IMR-90 (cell line): ENCODE measurements at regions not wholly inside any gene's neighbourhood (a gene's known extent, or its start where the extent isn't known, plus 50 kb on each side); places are given as distances from the start of the nearest gene placed in this dataset.
A peak's percentile ranks its signal among the peaks of the same experiment; 100 is the strongest.

Source experiments
- ATAC-seq: fragments of 200-7000 bp; cut with Tn5 transposase; 2 replicates; pipeline ENCODE4 v1.9.1; 2020; ENCODE audit warnings: low read depth, mild to moderate bottlenecking, moderate library complexity
- BruUV-seq: library from RNA; stranded (reverse); fragments of 400-500 nt; replicated peaks from 2 replicates; lab custom pipeline; 2021; lab: Mats Ljungman, UMichigan
- CTCF ChIA-PET: fragments of 300-600 bp; formaldehyde crosslinking; extraction: SDS; loops from one replicate; lab custom pipeline; 2021; ENCODE audit warnings: antibody characterized with exemption; lab: Yijun Ruan, JAX
- POLR2A ChIA-PET: fragments of 300-600 bp; sonication (Branson Sonifier 250); formaldehyde crosslinking; loops from one replicate; lab custom pipeline; 2022; ENCODE audit warnings: antibody characterized with exemption; ENCODE audit not compliant: unreplicated experiment; lab: Charles Lee
- DNase-seq: peaks from one replicate; pipeline ENCODE4 v3.0.0; 2013
- H2AFZ ChIP-seq: replicated peaks from 2 replicates; pipeline ENCODE3; 2013; ENCODE audit warnings: low read length, mild to moderate bottlenecking; ENCODE audit not compliant: poor library complexity
- H2AK5ac ChIP-seq: 2 replicates; pipeline ENCODE4 v1.6.1; 2013; ENCODE audit warnings: low read depth, low read length, inconsistent platforms
- H2AK9ac ChIP-seq: replicated peaks from 2 replicates; pipeline ENCODE3; 2013; ENCODE audit warnings: mild to moderate bottlenecking, low read depth, low read length, moderate library complexity; ENCODE audit not compliant: poor library complexity
- H2BK120ac ChIP-seq: 2 replicates; pipeline ENCODE4 v1.6.1; 2013; ENCODE audit warnings: low read depth, low read length, inconsistent platforms
- H2BK15ac ChIP-seq: 3 replicates; pipeline ENCODE4 v1.6.1; 2013; ENCODE audit warnings: low read depth, low read length, inconsistent platforms
- H2BK20ac ChIP-seq: 2 replicates; pipeline ENCODE4 v1.6.1; 2013; ENCODE audit warnings: low read depth, mild to moderate bottlenecking, inconsistent platforms, low read length, moderate library complexity
- H2BK5ac ChIP-seq: 2 replicates; pipeline ENCODE4 v1.6.1; 2013; ENCODE audit warnings: mild to moderate bottlenecking, low read depth, low read length, inconsistent platforms; ENCODE audit not compliant: poor library complexity, severe bottlenecking
- H3K14ac ChIP-seq: replicated peaks from 2 replicates; pipeline ENCODE4 v1.6.1; 2013; ENCODE audit warnings: low read depth, low read length, inconsistent platforms
- H3K18ac ChIP-seq: 2 replicates; pipeline ENCODE4 v1.6.1; 2013; ENCODE audit warnings: low read depth, low read length, control low read depth
- H3K23ac ChIP-seq: 2 replicates; pipeline ENCODE4 v1.6.1; 2013; ENCODE audit warnings: low read depth, low read length, inconsistent platforms
- H3K27ac ChIP-seq: 2 replicates; pipeline ENCODE4 v1.5.1; 2013; ENCODE audit warnings: mild to moderate bottlenecking, control low read depth, low read length; ENCODE audit not compliant: insufficient read depth
- H3K27me3 ChIP-seq: 2 replicates; pipeline ENCODE4 v1.6.1; 2013; ENCODE audit warnings: low read length; ENCODE audit not compliant: control insufficient read depth, insufficient read depth
- H3K36me3 ChIP-seq: 2 replicates; pipeline ENCODE4 v1.6.1; 2013; ENCODE audit warnings: low read length, mixed read lengths; ENCODE audit not compliant: control insufficient read depth, insufficient read depth
- H3K4ac ChIP-seq: 2 replicates; pipeline ENCODE4 v1.6.1; 2013; ENCODE audit warnings: low read depth, low read length, inconsistent platforms
- H3K4me1 ChIP-seq: 2 replicates; pipeline ENCODE4 v1.6.1; 2013; ENCODE audit warnings: low read length, mixed read lengths; ENCODE audit not compliant: control insufficient read depth, insufficient read depth
- H3K4me2 ChIP-seq: 2 replicates; pipeline ENCODE4 v1.6.1; 2013; ENCODE audit warnings: low read depth, mild to moderate bottlenecking, control low read depth, low read length, moderate library complexity
- H3K4me3 ChIP-seq: 2 replicates; pipeline ENCODE4 v1.5.1; 2013; ENCODE audit warnings: low read depth, mild to moderate bottlenecking, control low read depth, low read length, moderate library complexity; ENCODE audit not compliant: insufficient read depth
- H3K56ac ChIP-seq: 2 replicates; pipeline ENCODE4 v1.6.1; 2013; ENCODE audit warnings: low read length, inconsistent platforms; ENCODE audit not compliant: insufficient read depth; ENCODE audit errors: extremely low read depth
- H3K79me1 ChIP-seq, 2 experiments: 2 replicates each; pipeline ENCODE4 v1.6.1; 2013; ENCODE audit warnings: low read length in 2 of 2, inconsistent platforms in 1 of 2, low read depth in 1 of 2
- H3K9ac ChIP-seq: 2 replicates; pipeline ENCODE4 v1.6.1; 2013; ENCODE audit warnings: low read depth, low read length, control low read depth
- H3K9me1 ChIP-seq: 2 replicates; pipeline ENCODE4 v1.6.1; 2013; ENCODE audit warnings: low read length, inconsistent platforms; ENCODE audit not compliant: insufficient read depth
- H3K9me3 ChIP-seq: 2 replicates; pipeline ENCODE4 v1.6.1; 2013; ENCODE audit warnings: low read length; ENCODE audit not compliant: control insufficient read depth, insufficient read depth
- H4K20me1 ChIP-seq: 2 replicates; pipeline ENCODE4 v1.6.1; 2013; ENCODE audit warnings: low read length, inconsistent platforms; ENCODE audit not compliant: insufficient read depth
- H4K5ac ChIP-seq: 2 replicates; pipeline ENCODE4 v1.6.1; 2013; ENCODE audit warnings: mild to moderate bottlenecking, low read depth, low read length, control low read depth
- H4K8ac ChIP-seq, 2 experiments: 2 replicates each; pipeline ENCODE4 v1.6.1; 2013; ENCODE audit warnings: low read depth in 2 of 2, low read length in 2 of 2, control low read depth in 1 of 2, inconsistent platforms in 1 of 2
- H4K91ac ChIP-seq: 2 replicates; pipeline ENCODE4 v1.6.1; 2013; ENCODE audit warnings: low read depth, low read length, inconsistent platforms; ENCODE audit not compliant: insufficient read depth
- BHLHE40 ChIP-seq: fragments of 150-350 bp; IDR thresholded peaks from 2 replicates; pipeline ENCODE4 v1.6.1; 2016; ENCODE audit warnings: mild to moderate bottlenecking, low read depth, low read length
- CEBPB ChIP-seq: IDR thresholded peaks from 2 replicates; pipeline ENCODE4 v1.6.1; 2012; ENCODE audit warnings: low read depth, low read length, improper control_type of control experiment
- CHD1 ChIP-seq: IDR thresholded peaks from 2 replicates; pipeline ENCODE4 v1.6.1; 2012; ENCODE audit warnings: low read depth, low read length, improper control_type of control experiment
- CTCF ChIP-seq: conservative IDR thresholded peaks from 2 replicates; pipeline ENCODE4 v1.5.1; 2012; ENCODE audit warnings: mild to moderate bottlenecking, low read depth, low read length, improper control_type of control experiment
- ELK1 ChIP-seq: fragments of 150-350 bp; IDR thresholded peaks from 2 replicates; pipeline ENCODE4 v1.6.1; 2016; ENCODE audit warnings: low read depth, mild to moderate bottlenecking, low read length, moderate library complexity, borderline replicate concordance
- FOS ChIP-seq: fragments of 150-350 bp; IDR thresholded peaks from 2 replicates; pipeline ENCODE4 v1.6.1; 2016; ENCODE audit warnings: low read depth, low read length
- MAFK ChIP-seq: IDR thresholded peaks from 2 replicates; pipeline ENCODE4 v1.6.1; 2012; ENCODE audit warnings: low read depth, low read length, improper control_type of control experiment
- MAZ ChIP-seq: IDR thresholded peaks from 2 replicates; pipeline ENCODE4 v1.6.1; 2012; ENCODE audit warnings: low read depth, mild to moderate bottlenecking, low read length, improper control_type of control experiment, moderate library complexity, borderline replicate concordance
- MXI1 ChIP-seq: IDR thresholded peaks from 2 replicates; pipeline ENCODE4 v1.6.1; 2012; ENCODE audit warnings: low read depth, mild to moderate bottlenecking, low read length, moderate library complexity, borderline replicate concordance
- NFE2L2 ChIP-seq: fragments of 150-350 bp; IDR thresholded peaks from 2 replicates; pipeline ENCODE4 v1.6.1; 2016; ENCODE audit warnings: low read depth, mild to moderate bottlenecking, low read length
- POLR2A ChIP-seq: IDR thresholded peaks from 2 replicates; pipeline ENCODE4 v1.6.1; 2012; ENCODE audit warnings: mild to moderate bottlenecking, low read depth, low read length
- RAD21 ChIP-seq: IDR thresholded peaks from 2 replicates; pipeline ENCODE4 v1.6.1; 2012; ENCODE audit warnings: low read length, improper control_type of control experiment
- RCOR1 ChIP-seq: IDR thresholded peaks from 2 replicates; pipeline ENCODE4 v1.6.1; 2012; ENCODE audit warnings: mild to moderate bottlenecking, low read length, improper control_type of control experiment; ENCODE audit not compliant: insufficient replicate concordance
- RFX5 ChIP-seq: IDR thresholded peaks from 2 replicates; pipeline ENCODE4 v1.8.0; 2012; ENCODE audit warnings: low read depth, mild to moderate bottlenecking, low read length, moderate library complexity
- SMC3 ChIP-seq: fragments of 150-350 bp; IDR thresholded peaks from 2 replicates; pipeline ENCODE4 v1.6.1; 2016; ENCODE audit warnings: low read depth, mild to moderate bottlenecking, antibody characterized with exemption, low read length, moderate library complexity
- USF2 ChIP-seq: fragments of 150-350 bp; IDR thresholded peaks from 2 replicates; pipeline ENCODE4 v1.6.1; 2017; ENCODE audit warnings: mild to moderate bottlenecking, antibody characterized with exemption, low read length, low read depth
- whole genome bisulfite sequencing, 2 experiments: methylation state at CpG; one replicate each; pipeline versions ENCODE4 v1.1.5 to v1.1.7; 2013; ENCODE audit warnings: missing lambda C conversion rate in 2 of 2; ENCODE audit not compliant: insufficient read length in 1 of 2; ENCODE audit errors: extremely low coverage in 2 of 2; 5-methylcytosine and 5-hydroxymethylcytosine counted together
- dilution Hi-C: fragments of 300-500 bp; cut with HindIII; formaldehyde crosslinking; loops from one replicate; pipeline ENCODE4 v1.14.3; 2018; ENCODE audit warnings: low sequenced_read_pairs; ENCODE audit not compliant: unreplicated experiment
- in situ Hi-C: fragments of 300-500 bp; cut with MboI; formaldehyde crosslinking; loops from 3 replicates; pipeline ENCODE4 v1.14.3; 2019; ENCODE audit warnings: low sequenced_read_pairs, inconsistent platforms, mixed read lengths
- intact Hi-C: fragments of 100-400 bp; cut with micrococcal nuclease; formaldehyde crosslinking; loops from 2 replicates; pipeline ENCODE4 v1.10.0; 2022

GRCh38 chr4:78691334-78691754 lies 84.8 kb upstream of the BMP2K start:
- BruUV-seq: no TSS peak
- WGBS, 2 experiments: no CpG with 5 or more reads among the region's 2 CpGs
- no peaks in the 10 kb centered on the region for H3K9me3 ChIP-seq
- no peak overlapping the region for H3K56ac ChIP-seq
- peak; percentile 55; the same call in 1 of the 2 replicates for ATAC-seq
- POLR2A ChIA-PET: no interaction called here
- intact Hi-C loops: no loop called here
- TF ChIP-seq MXI1: no peak
- TF ChIP-seq BHLHE40: no peak
- no peak for TF ChIP-seq FOS
- TF ChIP-seq NFE2L2: no peak
- TF ChIP-seq RCOR1: no peak
- no peak for TF ChIP-seq SMC3
- no peak for TF ChIP-seq USF2
- no peak for TF ChIP-seq ELK1
- no peak for TF ChIP-seq MAFK
- TF ChIP-seq POLR2A: no peak
- TF ChIP-seq MAZ: no peak
- TF ChIP-seq CHD1: no peak
- TF ChIP-seq CEBPB: no peak
- TF ChIP-seq CTCF: no peak
- no peak for TF ChIP-seq RAD21
- TF ChIP-seq RFX5: no peak
- no peak overlapping the region for H2AK5ac ChIP-seq
- no peaks in the 10 kb centered on the region for H4K20me1 ChIP-seq
- H3K18ac ChIP-seq: no peak overlapping the region
- H3K4me3 ChIP-seq: no peak overlapping the region
- H3K4me1 ChIP-seq: peaks cover 2% of the 10 kb centered on the region; the same call in 1 of the 2 replicates
- H3K9me1 ChIP-seq: 0 out of 2 replicates have a peak, but pooled peaks cover 3% of the 10 kb centered on the region
- no peaks in the 10 kb centered on the region for H3K36me3 ChIP-seq
- H2AFZ ChIP-seq: peak overlapping the region; percentile 35
- no peak overlapping the region for H3K9ac ChIP-seq
- no peak overlapping the region for H2BK15ac ChIP-seq
- H3K14ac ChIP-seq: no peak overlapping the region
- no peaks in the 10 kb centered on the region for H3K79me1 ChIP-seq
- dilution Hi-C loops: no loop called here
- H3K4ac ChIP-seq: no peak overlapping the region
- H2BK20ac ChIP-seq: no peak overlapping the region
- no peak overlapping the region for H2BK5ac ChIP-seq
- no peak overlapping the region for H4K91ac ChIP-seq
- no peak overlapping the region for H4K5ac ChIP-seq
- H3K23ac ChIP-seq: no peak overlapping the region
- no peak overlapping the region for H3K4me2 ChIP-seq
- H4K8ac ChIP-seq: no peak overlapping the region
- H3K27ac ChIP-seq: no peak overlapping the region
- CTCF ChIA-PET: no interaction called here
- H2BK120ac ChIP-seq: no peak overlapping the region
- in situ Hi-C loops: no loop called here
- no peak overlapping the region for H2AK9ac ChIP-seq
- DNase-seq: no peak
- no peaks in the 10 kb centered on the region; the same call in 1 of the 2 replicates for H3K27me3 ChIP-seq
